Coronary artery (tissue), 2 donors: ENCODE measurements at regions not wholly inside any gene's neighbourhood (a gene's known extent, or its start where the extent isn't known, plus 50 kb on each side); places are given as distances from the start of the nearest gene placed in this dataset.

Experiments
- DNase-seq: peaks from one replicate; pipeline ENCODE4 v3.0.0-alpha.2; 2017; ENCODE audit warnings: low spot score
- H3K27ac ChIP-seq, 2 donors: fragments of 200-600 bp; sonication (generic); one replicate each; pipeline ENCODE4 v1.5.1; 2016 to 2019
- H3K4me3 ChIP-seq: fragments of 200-600 bp; sonication (generic); 2 replicates; pipeline ENCODE4 v1.5.1; 2016; ENCODE audit warnings: mild to moderate bottlenecking, moderate library complexity
- TF ChIP-seq, protein P1 (sequence below): fragments of 200-600 bp; sonication (generic); IDR thresholded peaks from one replicate; pipeline ENCODE4 v1.5.1; 2019; ENCODE audit warnings: antibody characterized with exemption

DNA sequence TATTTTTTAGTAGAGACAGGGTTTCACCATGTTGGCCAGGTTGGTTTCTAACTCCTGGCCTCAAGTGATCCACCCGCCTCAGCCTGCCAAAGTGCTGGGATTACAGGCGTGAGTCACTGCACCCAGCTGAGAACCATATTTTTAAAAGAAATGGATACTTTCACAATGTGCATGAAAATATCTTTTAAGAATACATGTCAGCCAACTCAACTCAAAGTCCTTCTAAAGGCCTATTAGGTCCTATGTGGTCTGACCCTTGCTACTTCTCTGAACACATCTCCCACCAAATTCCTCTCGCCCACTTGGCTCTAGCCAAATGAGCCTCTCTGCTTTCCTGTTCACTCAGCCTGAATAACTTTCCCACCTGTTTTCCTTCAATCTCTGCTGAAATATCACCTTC is 119.6 kb downstream of the MTX2 start:
- Histone ChIP-seq H3K27ac (no peak overlapping the region), H3K4me3 (no peak overlapping the region)
- DNase-seq: no peak
- TF ChIP-seq, protein P1, sequence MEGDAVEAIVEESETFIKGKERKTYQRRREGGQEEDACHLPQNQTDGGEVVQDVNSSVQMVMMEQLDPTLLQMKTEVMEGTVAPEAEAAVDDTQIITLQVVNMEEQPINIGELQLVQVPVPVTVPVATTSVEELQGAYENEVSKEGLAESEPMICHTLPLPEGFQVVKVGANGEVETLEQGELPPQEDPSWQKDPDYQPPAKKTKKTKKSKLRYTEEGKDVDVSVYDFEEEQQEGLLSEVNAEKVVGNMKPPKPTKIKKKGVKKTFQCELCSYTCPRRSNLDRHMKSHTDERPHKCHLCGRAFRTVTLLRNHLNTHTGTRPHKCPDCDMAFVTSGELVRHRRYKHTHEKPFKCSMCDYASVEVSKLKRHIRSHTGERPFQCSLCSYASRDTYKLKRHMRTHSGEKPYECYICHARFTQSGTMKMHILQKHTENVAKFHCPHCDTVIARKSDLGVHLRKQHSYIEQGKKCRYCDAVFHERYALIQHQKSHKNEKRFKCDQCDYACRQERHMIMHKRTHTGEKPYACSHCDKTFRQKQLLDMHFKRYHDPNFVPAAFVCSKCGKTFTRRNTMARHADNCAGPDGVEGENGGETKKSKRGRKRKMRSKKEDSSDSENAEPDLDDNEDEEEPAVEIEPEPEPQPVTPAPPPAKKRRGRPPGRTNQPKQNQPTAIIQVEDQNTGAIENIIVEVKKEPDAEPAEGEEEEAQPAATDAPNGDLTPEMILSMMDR: no peak

DNA sequence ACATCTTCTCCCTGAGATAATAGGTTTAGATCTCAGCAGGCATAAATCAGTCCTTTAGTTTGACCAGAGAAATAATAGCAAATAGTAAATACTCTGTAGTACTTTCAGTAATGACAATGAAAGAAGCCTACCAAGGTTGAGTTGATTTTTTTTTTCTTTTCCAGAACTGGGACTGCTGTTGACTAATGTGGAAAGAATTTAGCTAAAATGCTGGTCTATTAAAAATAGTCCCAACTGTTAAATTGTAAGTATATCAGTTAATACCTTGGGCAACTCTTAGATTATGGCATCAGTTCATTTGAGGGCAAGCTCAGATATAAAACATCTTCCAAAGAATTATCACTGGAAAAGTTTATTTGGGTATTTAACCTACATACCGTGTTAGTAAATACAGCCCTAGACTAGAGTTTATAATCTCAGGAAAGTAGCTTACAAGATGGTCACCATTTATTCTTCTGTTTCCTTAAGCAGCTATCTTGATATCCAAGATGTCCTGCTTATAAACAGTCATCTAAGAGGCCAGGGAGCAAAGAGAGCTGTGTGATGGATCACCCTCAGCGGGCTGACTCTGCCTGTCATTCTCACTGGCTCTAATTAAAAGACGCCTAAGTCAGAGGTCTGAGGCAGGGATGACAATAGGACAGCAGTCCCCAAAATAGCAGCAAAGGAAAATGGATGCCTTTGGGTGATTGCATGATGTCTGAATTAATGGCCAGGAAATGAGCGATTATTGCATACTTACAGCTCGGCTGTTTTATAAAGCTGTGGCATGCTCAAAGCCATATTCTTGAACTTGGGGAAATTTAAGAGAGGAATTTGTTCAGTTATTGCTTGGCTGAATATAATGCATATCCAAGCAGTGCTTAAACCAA is 121.3 kb downstream of the MTX2 start:
- DNase-seq: no peak
- TF ChIP-seq, protein P1: no peak
- Histone ChIP-seq H3K27ac (peak overlapping the region; percentile 34 to 62), H3K4me3 (peak overlapping the region; percentile 4)

DNA sequence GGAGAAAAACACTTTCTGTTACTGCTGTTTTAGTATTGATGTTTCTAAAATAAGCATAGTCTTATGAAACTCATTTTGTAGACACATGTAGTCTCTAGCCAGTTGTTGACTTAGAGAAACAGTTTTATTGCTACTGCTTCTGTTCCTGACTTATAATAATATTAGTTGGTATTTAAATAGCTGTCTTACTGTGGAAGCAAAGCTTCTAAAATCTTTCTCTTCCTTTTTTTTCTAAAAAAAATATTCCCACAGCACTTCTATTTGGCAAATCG is 121.8 kb downstream of the MTX2 start:
- TF ChIP-seq, protein P1: no peak
- DNase-seq: no peak

DNA sequence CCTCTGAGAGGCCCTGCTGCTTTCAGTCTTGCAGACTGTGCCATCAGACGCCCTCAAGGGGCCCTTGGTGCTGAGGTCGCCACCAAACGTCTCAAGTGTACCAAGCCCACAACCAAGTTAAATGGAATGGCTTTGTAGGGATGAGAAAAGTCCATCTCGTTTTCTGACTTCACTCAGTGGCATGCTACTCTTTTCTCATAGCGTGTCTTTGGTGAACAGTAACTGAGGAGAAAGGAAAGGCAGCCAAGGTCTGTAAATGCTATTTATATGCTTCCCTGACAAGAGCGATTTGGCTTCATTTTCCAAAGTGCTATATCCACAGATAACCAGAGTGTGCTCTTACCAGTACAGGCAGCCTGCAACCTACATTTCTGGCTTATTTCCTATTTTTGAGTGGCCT is 123.0 kb downstream of the MTX2 start:
- Histone ChIP-seq H3K4me3 (no peak overlapping the region), H3K27ac (peak overlapping the region; percentile 34 to 47)
- no peak for DNase-seq
- TF ChIP-seq, protein P1: no peak

More for the DNA sequence above, 121.8 kb downstream of the MTX2 start:
- Histone ChIP-seq H3K27ac (peak overlapping the region; percentile 34 to 62), H3K4me3 (peak overlapping the region; percentile 4)

DNA sequence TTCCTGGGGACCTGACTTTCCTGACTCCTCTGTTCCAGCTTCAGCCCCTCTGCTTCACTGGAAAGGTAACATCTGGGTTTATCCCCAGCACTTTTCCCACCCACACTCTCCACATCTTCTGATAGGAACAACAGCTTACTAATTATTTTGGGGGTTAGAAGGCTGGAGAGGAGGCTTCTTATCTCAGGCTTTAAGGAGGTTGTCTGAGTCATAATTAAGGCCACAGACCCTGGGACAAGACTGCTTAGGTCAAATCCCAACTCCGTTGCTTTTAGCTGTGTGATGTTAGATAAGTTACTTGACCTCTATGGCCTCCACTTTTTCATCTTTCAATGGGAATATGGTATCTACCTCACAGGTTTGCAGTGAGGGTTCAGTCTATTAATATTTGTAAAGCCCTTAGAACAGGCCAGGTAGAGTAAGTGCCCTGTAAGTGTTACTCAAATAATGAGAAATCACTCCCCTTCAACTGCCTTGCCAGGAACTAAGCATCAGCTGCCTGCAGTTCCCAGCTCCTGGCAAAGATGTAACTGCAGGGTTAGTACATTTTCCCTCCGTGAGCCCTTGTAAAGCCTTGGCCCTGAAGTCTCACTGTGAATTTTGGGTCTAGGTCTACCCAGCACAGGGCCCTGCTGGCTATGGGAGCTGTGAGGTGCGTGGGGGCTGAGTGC is 123.6 kb downstream of the MTX2 start:
- Histone ChIP-seq H3K4me3 (no peak overlapping the region), H3K27ac (peak overlapping the region in 1 of 2 donors; percentile 47)
- DNase-seq: no peak
- TF ChIP-seq, protein P1: no peak

DNA sequence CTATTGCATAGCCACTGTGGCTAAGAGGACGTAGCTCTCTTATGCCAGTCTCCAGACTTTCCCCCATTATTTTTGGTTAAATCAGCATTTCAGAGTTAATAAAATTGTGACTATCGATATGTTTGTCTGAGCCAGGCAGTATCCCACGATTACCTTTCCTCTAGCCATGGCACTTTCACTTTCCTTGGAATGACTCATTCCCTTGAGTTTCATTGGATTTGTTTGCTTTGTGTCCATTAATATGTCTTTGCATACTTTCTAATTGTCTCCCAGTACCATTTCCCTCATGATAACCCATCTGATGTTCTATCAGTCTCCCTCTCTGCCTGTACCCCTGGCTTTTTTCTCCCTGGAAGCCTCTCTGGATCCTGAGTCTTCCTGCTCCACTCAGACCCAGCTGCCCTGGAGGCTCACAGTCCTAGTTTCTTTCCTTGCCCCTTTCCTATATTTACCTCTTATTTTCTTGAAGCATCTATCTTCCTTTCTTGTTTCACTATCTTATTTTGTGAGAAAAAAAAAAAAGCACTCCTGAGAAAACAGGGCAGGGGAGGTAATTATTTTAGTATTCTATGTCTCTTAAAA is 126.1 kb downstream of the MTX2 start:
- H3K4me3 ChIP-seq: no peak overlapping the region
- no peak for DNase-seq
- TF ChIP-seq, protein P1: no peak
- no peak overlapping the region for H3K27ac ChIP-seq
